ENCODE measurements at regions not wholly inside any gene's neighbourhood (a gene's known extent, or its start where the extent isn't known, plus 50 kb on each side); places are given as distances from the start of the nearest gene placed in this dataset.

DNA sequence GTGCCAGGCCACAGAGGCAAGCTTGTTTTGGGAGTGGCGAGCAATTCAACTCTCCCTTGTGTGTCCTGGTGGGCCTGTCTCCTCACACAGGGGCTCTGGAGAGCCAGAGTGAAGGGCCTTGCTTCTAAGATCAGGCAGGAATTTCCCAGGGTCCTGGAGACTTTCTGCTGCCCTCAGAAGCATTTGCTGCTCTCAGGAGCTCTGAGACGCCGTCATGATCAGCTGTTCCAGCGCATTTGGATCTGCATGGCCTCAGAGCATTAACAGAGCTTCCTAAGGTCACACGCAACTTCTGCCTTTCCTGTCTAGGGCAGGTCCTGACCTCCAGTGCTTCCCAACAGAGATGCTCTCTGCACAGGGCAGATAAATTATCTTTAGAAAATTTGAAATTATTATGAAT lies 52.2 kb upstream of the C10orf90 start:
- no peak overlapping the region for H3K27ac ChIP-seq
- TF ChIP-seq, protein P1, sequence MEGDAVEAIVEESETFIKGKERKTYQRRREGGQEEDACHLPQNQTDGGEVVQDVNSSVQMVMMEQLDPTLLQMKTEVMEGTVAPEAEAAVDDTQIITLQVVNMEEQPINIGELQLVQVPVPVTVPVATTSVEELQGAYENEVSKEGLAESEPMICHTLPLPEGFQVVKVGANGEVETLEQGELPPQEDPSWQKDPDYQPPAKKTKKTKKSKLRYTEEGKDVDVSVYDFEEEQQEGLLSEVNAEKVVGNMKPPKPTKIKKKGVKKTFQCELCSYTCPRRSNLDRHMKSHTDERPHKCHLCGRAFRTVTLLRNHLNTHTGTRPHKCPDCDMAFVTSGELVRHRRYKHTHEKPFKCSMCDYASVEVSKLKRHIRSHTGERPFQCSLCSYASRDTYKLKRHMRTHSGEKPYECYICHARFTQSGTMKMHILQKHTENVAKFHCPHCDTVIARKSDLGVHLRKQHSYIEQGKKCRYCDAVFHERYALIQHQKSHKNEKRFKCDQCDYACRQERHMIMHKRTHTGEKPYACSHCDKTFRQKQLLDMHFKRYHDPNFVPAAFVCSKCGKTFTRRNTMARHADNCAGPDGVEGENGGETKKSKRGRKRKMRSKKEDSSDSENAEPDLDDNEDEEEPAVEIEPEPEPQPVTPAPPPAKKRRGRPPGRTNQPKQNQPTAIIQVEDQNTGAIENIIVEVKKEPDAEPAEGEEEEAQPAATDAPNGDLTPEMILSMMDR (IDR thresholded peaks at IDR 0.05) = no peak
- TF ChIP-seq POLR2A (IDR thresholded peaks at IDR 0.05) (no peak), POLR2AphosphoS5 (IDR thresholded peaks at IDR 0.05) (no peak)
- H3K4me1 ChIP-seq (replicated peaks) = no peaks in the 10 kb centered on the region
- no peak for DNase-seq (ENCODE audit: low spot score)
- WGBS = 89% methylated on average over 5 of the region's 5 CpGs
- no peaks in the 10 kb centered on the region for H3K9me3 ChIP-seq
- no peaks in the 10 kb centered on the region for H3K36me3 ChIP-seq
- no peaks in the 10 kb centered on the region for H3K27me3 ChIP-seq (replicated peaks; ENCODE audit: insufficient read depth)
- H3K4me3 ChIP-seq = no peak overlapping the region
- intact Hi-C loops (cut with DNase I) = no loop called here

DNA sequence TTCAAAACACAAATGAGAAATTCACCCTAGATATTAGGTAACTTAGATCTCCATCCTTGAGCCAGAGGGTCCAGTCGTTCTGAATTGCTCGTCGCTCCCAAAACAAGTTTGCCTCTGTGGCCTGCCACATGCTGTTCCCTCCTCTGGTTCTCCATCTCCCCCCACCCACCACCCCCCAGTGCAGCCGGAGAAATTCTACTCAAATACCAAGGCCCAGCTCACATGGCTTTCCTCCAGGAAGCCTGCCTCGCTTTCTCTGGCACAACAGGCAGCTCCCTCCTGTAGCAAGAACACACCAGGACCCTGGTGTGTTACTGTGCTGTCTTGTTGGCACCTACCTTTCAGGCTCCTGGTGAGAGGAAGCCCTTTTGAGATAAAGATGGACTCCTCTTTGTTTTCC lies 52.7 kb upstream of the C10orf90 start:
- Histone ChIP-seq H3K9me3 (no peaks in the 10 kb centered on the region), H3K36me3 (no peaks in the 10 kb centered on the region), H3K4me3 (no peak overlapping the region), H3K27ac (no peak overlapping the region), H3K4me1 (replicated peaks) (no peaks in the 10 kb centered on the region), H3K27me3 (replicated peaks; ENCODE audit: insufficient read depth) (no peaks in the 10 kb centered on the region)
- no peak for DNase-seq (ENCODE audit: low spot score)
- intact Hi-C loops (cut with DNase I) = no loop called here
- 92% methylated on average over 5 of the region's 5 CpGs for WGBS
- TF ChIP-seq, protein P1 (IDR thresholded peaks at IDR 0.05) = no peak
- TF ChIP-seq POLR2AphosphoS5 (IDR thresholded peaks at IDR 0.05) = no peak
- no peak for TF ChIP-seq POLR2A (IDR thresholded peaks at IDR 0.05)

DNA sequence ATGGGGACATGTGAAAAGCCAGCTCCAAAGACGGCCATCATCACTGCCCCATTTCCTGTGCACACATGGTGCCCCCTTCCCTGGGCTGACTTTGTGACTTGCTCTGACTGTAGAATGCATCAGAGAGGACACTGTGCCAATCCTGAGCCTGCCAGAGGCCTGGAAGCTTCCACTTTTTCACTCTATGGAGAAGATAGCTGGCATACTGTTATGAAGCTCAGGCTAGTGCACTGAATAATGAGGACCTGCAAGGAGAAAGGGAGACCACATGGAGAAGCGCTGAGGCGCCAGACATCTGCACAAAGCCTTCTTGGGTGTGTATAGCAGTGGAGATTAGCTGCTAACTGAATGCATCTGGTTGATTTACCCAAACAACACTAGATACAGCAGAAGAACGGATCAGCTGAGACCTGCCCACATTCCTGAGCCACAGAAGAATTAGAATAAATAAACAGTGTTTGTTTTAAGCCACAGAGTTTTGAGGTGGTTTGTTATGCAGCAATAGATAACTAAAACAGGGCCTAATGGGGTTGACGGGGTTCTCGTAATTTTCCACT lies 58.9 kb upstream of the C10orf90 start:
- Histone ChIP-seq H3K9me3 (no peaks in the 10 kb centered on the region), H3K27ac (no peak overlapping the region), H3K27me3 (replicated peaks; ENCODE audit: insufficient read depth) (no peaks in the 10 kb centered on the region), H3K4me3 (no peak overlapping the region), H3K36me3 (no peaks in the 10 kb centered on the region), H3K4me1 (replicated peaks) (no peaks in the 10 kb centered on the region)
- 79% methylated on average over 6 of the region's 6 CpGs for WGBS
- no peak for DNase-seq (ENCODE audit: low spot score)
- intact Hi-C loops (cut with DNase I) = no loop called here
- no peak for TF ChIP-seq POLR2AphosphoS5 (IDR thresholded peaks at IDR 0.05)
- TF ChIP-seq, protein P1 (IDR thresholded peaks at IDR 0.05) = no peak
- TF ChIP-seq POLR2A (IDR thresholded peaks at IDR 0.05) = no peak

DNA sequence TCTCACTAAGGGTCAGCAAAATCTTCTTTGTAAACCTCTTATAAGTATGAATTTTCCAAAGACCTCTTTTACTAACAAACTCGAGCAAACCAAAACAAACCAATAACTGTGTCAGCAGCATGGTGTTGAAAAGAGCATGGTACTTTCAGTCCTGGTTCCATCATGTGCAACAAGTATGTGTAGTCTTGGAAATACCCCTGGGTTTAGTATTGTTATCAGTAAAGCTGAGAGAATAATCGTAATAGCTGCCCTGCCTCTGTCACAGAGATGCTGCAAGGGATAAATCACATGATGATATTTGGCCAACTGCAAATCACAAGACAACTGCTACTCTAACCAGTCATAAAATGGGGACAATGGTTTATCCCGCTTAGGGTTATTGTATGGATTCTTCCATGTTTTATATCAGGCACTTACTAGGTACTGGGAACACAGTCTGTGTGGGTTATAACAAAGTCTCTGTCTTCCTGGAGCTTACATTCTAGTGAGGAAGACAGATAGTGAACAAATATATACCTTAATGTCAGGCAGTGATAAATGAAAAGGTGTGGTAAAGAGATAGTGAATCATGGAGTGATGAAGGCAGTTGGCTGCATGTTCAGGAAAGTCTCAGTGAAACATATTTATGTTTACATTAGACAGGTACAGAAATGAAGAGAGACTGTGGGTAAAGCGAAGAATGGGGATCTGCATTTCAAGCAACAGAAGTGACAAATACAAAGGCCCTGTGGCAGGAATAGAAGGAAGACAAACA lies 60.5 kb upstream of the C10orf90 start:
- H3K27me3 ChIP-seq (replicated peaks; ENCODE audit: insufficient read depth) = no peaks in the 10 kb centered on the region
- no peak for DNase-seq (ENCODE audit: low spot score)
- H3K4me1 ChIP-seq (replicated peaks) = no peaks in the 10 kb centered on the region
- TF ChIP-seq POLR2AphosphoS5 (IDR thresholded peaks at IDR 0.05) (no peak), POLR2A (IDR thresholded peaks at IDR 0.05) (no peak)
- TF ChIP-seq, protein P1 (IDR thresholded peaks at IDR 0.05) = no peak
- H3K9me3 ChIP-seq = no peaks in the 10 kb centered on the region
- H3K27ac ChIP-seq = no peak overlapping the region
- WGBS = 94% methylated on average over 4 of the region's 4 CpGs
- no peak overlapping the region for H3K4me3 ChIP-seq
- no peaks in the 10 kb centered on the region for H3K36me3 ChIP-seq
- intact Hi-C loops (cut with DNase I) = no loop called here

DNA sequence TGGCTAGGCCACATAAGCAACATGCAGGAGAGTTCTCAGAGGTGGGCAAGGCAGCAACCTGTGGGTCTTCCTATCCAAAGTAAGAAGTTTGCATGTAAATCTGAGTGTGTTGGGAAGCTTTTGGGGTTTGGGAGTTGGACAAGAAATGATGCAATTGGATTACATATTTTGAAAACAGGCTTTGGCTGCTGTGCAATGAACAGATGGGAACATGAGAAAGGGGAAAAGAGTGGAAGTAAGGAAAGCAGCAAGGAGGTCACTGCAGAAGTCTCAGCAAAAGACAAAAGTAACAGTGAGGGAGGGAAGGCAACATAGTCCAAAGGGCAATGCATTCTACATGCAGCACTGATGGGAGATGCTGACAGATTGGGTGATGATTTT lies 61.1 kb upstream of the C10orf90 start:
- H3K36me3 ChIP-seq = no peaks in the 10 kb centered on the region
- TF ChIP-seq POLR2AphosphoS5 (IDR thresholded peaks at IDR 0.05) (no peak), POLR2A (IDR thresholded peaks at IDR 0.05) (no peak)
- TF ChIP-seq, protein P1 (IDR thresholded peaks at IDR 0.05) = no peak
- no peaks in the 10 kb centered on the region for H3K4me1 ChIP-seq (replicated peaks)
- H3K9me3 ChIP-seq = no peaks in the 10 kb centered on the region
- intact Hi-C loops (cut with DNase I) = no loop called here
- H3K4me3 ChIP-seq = no peak overlapping the region
- no peak overlapping the region for H3K27ac ChIP-seq
- no peaks in the 10 kb centered on the region for H3K27me3 ChIP-seq (replicated peaks; ENCODE audit: insufficient read depth)
- no peak for DNase-seq (ENCODE audit: low spot score)

Measured in prostate gland (tissue), 2 donors.